HG03045 (cell line): ENCODE measurements at regions not wholly inside any gene's neighbourhood (a gene's known extent, or its start where the extent isn't known, plus 50 kb on each side); places are given as distances from the start of the nearest gene placed in this dataset.

Experiments used
- ATAC-seq: cut with Tn5 transposase; IDR thresholded peaks from one replicate; pipeline ENCODE4 v1.9.1; 2021; ENCODE audit warnings: mild to moderate bottlenecking, moderate library complexity; ENCODE audit not compliant: unreplicated experiment

DNA sequence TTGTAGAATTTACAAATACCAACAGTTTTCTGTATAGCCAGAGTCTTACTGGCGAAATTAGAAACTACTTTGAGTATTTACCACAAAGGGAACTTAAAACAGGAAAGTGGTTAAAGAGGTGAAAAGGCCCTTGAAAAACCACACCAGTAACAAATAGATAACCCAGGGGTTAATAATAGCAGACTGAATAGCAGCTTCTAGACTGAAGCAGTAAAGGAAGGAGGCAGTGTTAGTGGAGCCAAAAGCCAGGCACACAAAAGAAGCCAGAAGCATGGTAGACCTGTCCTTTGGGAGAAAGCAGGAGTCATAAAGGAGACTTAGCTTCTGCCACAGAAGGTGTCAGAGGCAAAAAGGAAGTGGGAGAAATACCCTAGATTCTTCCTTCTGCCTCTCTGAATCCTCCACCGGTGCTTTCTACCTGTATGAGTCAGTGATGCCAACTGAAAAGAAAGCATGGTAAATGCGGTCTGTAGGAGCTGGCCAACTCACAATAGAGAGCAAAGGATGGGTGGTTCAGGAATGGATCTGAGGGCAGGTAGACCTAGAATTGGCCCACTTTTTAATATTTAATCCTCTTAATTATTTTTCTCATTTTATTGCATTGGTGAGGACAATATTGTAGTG is 97.3 kb downstream of the ARL6IP6 start:
- no peak for ATAC-seq

DNA sequence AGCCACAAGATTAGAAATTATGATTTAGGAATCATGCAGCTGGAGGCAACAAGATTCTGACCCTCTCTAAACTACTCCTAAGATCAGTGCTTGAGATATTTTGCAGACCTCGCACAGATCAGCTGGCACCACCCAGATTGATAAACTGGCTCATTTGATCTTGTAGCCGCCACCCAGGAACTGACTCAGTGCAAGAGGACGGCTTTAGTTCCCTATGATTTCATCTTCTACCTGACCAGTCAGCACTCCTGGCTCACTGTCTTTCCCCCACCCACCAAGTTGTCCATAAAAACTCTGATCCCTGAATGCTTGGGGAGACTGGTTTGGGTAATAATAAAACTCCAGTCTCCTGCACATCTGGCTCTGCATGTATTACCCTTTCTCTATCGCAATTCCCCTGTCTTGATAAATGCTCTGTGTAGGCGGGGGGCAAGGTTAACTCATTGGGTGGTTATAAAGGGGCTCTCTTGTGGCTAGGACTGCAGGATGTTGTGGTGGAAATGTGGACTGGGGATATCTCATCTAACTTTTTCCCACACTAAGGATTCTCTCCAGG is 96.1 kb downstream of the ARL6IP6 start:
- no peak for ATAC-seq

DNA sequence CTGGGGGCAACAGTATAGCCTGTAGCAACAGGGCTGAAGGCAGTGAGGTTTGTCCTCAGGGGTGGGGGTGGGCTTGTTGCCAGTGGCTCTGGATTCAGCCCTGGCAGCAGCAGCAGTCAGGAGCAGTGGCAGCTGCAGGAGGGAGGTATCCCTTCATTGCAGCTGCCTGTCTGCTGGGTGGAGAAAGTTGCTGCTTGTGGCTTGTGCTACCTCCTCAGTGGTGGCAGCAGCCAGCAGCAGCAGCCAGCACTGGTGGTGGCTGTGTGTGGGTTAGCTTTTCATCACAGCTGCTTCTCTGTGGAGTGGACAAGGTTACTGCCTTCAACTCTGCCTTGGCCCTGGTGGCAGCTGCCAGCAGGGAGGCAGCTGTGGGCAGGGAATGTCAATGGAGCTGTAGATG is 94.9 kb downstream of the ARL6IP6 start:
- no peak for ATAC-seq
